Ovary (tissue), 3 donors: ENCODE measurements at regions not wholly inside any gene's neighbourhood (a gene's known extent, or its start where the extent isn't known, plus 50 kb on each side); places are given as distances from the start of the nearest gene placed in this dataset.

Experiments used
- POLR2A ChIP-seq: fragments of 450-650 bp; IDR thresholded peaks from one replicate; pipeline ENCODE4 v1.6.1; 2017; ENCODE audit warnings: antibody characterized with exemption, mild to moderate bottlenecking, moderate library complexity
- TF ChIP-seq, protein P1 (sequence below), 3 donors: fragments of 450-650 bp in 2 of 3; fragments of 200-600 bp in 1 of 3; IDR thresholded peaks; one replicate each; pipeline versions ENCODE4 v1.5.1 to v1.8.0; 2016 to 2022; ENCODE audit warnings: antibody characterized with exemption in 3 of 3, mild to moderate bottlenecking in 1 of 3
- donor health status: DM: no; HTN: no; CAD: no.

DNA sequence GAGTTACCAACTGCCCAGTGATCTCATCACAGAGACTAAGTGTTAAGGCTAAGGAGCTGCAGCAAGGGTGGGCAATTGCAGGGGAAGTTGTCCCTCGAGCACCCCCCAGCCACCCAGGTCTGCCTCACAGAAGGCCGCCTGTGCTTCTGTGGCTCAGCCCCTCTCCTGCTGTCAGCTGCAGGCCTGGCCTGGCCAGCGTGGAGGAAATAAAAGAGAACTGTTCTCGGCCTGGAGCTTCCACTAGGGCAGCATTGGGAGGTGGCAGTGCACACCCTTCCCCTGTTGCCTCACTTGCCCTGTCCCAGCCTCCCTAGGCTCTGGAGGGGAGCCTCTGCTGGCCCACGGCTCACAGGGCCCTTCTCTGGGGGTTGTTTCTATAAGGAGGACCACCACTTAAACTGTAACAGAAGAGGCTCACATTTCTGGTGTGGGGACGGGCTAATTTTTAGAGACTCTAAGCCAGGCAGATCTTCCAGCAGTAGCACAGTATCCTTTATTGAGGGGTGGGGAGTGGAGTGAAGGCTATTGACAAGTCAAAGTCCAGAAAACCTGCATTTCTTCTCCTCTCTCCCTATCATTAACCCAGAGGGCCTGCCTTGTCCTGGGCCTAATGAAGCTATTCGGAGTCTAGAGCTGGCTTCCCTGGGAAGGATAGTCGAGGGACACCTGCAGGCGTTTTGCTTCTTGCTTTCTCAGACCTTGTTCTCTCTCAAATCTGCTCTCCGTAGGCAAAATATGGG is 75.6 kb upstream of the ADPGK start:
- TF ChIP-seq, protein P1, sequence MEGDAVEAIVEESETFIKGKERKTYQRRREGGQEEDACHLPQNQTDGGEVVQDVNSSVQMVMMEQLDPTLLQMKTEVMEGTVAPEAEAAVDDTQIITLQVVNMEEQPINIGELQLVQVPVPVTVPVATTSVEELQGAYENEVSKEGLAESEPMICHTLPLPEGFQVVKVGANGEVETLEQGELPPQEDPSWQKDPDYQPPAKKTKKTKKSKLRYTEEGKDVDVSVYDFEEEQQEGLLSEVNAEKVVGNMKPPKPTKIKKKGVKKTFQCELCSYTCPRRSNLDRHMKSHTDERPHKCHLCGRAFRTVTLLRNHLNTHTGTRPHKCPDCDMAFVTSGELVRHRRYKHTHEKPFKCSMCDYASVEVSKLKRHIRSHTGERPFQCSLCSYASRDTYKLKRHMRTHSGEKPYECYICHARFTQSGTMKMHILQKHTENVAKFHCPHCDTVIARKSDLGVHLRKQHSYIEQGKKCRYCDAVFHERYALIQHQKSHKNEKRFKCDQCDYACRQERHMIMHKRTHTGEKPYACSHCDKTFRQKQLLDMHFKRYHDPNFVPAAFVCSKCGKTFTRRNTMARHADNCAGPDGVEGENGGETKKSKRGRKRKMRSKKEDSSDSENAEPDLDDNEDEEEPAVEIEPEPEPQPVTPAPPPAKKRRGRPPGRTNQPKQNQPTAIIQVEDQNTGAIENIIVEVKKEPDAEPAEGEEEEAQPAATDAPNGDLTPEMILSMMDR (IDR thresholded peaks at IDR 0.05) = no peak
- TF ChIP-seq POLR2A = no peak
